K562 (cell line): ENCODE measurements at regions not wholly inside any gene's neighbourhood (a gene's known extent, or its start where the extent isn't known, plus 50 kb on each side); places are given as distances from the start of the nearest gene placed in this dataset.

Experiments
- ATAC-seq: fragments of 200-7000 bp; cut with Tn5 transposase; 3 replicates; pipeline ENCODE4 v1.9.1; 2020; ENCODE audit warnings: moderate library complexity
- BruUV-seq: library from RNA; stranded (reverse); fragments of 400-500 nt; replicated peaks from 2 replicates; lab custom pipeline; 2021; lab: Mats Ljungman, UMichigan
- CTCF ChIA-PET: fragments of 300-600 bp; formaldehyde crosslinking; extraction: SDS; loops from one replicate; lab custom pipeline; 2021; ENCODE audit warnings: low intra/inter-chr PET ratio; lab: Yijun Ruan, JAX
- POLR2A ChIA-PET: fragments of 300-600, 350-650 bp; sonication (Branson Sonifier 250); formaldehyde crosslinking; extraction: SDS; loops from one replicate; lab custom pipeline; 2021; ENCODE audit warnings: antibody characterized with exemption, inconsistent platforms; lab: Yijun Ruan, JAX
- DNase-seq, 4 experiments: peaks; one replicate each; pipeline versions ENCODE4 v3.0.0 to v3.0.0-alpha.2; 2011 to 2018; ENCODE audit warnings: low spot score in 3 of 4, mixed read lengths in 3 of 4; ENCODE audit errors: extremely low read depth in 1 of 4
- FAIRE-seq: peaks from 2 replicates; lab custom pipeline; 2011; peaks lifted over from hg19 to GRCh38; lab: Jason Lieb, UNC
- H2AFZ ChIP-seq: 2 replicates; pipeline ENCODE4 v1.6.0; 2011; ENCODE audit warnings: low read depth, low read length, control low read depth, inconsistent platforms
- H3K27ac ChIP-seq: fragments of 200-600 bp; 3 replicates; pipeline ENCODE4 v1.8.0; 2011; ENCODE audit warnings: low read depth, mild to moderate bottlenecking, control low read depth, inconsistent platforms, low read length, moderate library complexity, mixed read lengths; ENCODE audit errors: extremely low read depth
- H3K27me3 ChIP-seq, 2 experiments: fragments of 300-600 bp in 1 of 2; 2 replicates in 1 of 2; 3 replicates in 1 of 2; pipeline versions ENCODE4 v1.6.0 to v1.8.0; 2011; ENCODE audit warnings: inconsistent platforms in 2 of 2, low read length in 2 of 2, mild to moderate bottlenecking in 1 of 2, mixed read lengths in 1 of 2, moderate library complexity in 1 of 2; ENCODE audit not compliant: control insufficient read depth in 2 of 2, insufficient read depth in 2 of 2
- H3K36me3 ChIP-seq: fragments of 300-600 bp; 3 replicates; pipeline ENCODE4 v1.8.0; 2011; ENCODE audit warnings: mild to moderate bottlenecking, low read length, inconsistent platforms; ENCODE audit not compliant: control insufficient read depth, insufficient read depth
- H3K4me1 ChIP-seq, 2 experiments: fragments of 200-600 bp in 1 of 2; replicated peaks in 1 of 2; 2 replicates in 1 of 2; 3 replicates in 1 of 2; pipeline versions ENCODE4 v1.5.1 to v1.8.0; 2011; ENCODE audit warnings: inconsistent platforms in 2 of 2, low read length in 2 of 2, mild to moderate bottlenecking in 1 of 2, mixed read lengths in 1 of 2, moderate library complexity in 1 of 2; ENCODE audit not compliant: control insufficient read depth in 2 of 2, insufficient read depth in 2 of 2
- H3K4me2 ChIP-seq: 2 replicates; pipeline ENCODE4 v1.6.1; 2011; ENCODE audit warnings: low read length, control low read depth, inconsistent platforms, mixed read lengths; ENCODE audit not compliant: insufficient read depth
- H3K4me3 ChIP-seq: fragments of 200-600 bp; sonication (generic), shearing (Covaris generic); 2 replicates; pipeline ENCODE4 v1.5.1; 2016; ENCODE audit warnings: control low read depth, inconsistent platforms
- H3K79me2 ChIP-seq: fragments of 200-600 bp; 3 replicates; pipeline ENCODE4 v1.8.0; 2011; ENCODE audit warnings: low read length, inconsistent platforms; ENCODE audit not compliant: control insufficient read depth, insufficient read depth
- H3K9ac ChIP-seq, 2 experiments: 2 replicates each; pipeline versions ENCODE4 v1.6.0 to v1.6.1; 2011; ENCODE audit warnings: low read depth in 2 of 2, low read length in 2 of 2, control low read depth in 1 of 2, inconsistent platforms in 1 of 2, mild to moderate bottlenecking in 1 of 2, mixed read lengths in 1 of 2; ENCODE audit not compliant: insufficient read depth in 1 of 2
- H3K9me1 ChIP-seq: one replicate; pipeline ENCODE4 v1.6.0; 2011; ENCODE audit warnings: inconsistent platforms, mild to moderate bottlenecking, low read length, moderate library complexity; ENCODE audit not compliant: control insufficient read depth, insufficient read depth
- H3K9me3 ChIP-seq: replicated peaks from 2 replicates; pipeline ENCODE4 v1.5.1; 2011; ENCODE audit warnings: low read depth, low read length, inconsistent platforms; ENCODE audit not compliant: control insufficient read depth, insufficient read depth
- H4K20me1 ChIP-seq: replicated peaks from 2 replicates; pipeline ENCODE4 v1.6.1; 2011; ENCODE audit warnings: low read length, inconsistent platforms, mixed read lengths; ENCODE audit not compliant: control insufficient read depth, insufficient read depth
- BRD4 ChIP-seq: fragments of 200-600 bp; sonication (generic); IDR thresholded peaks from 2 replicates; pipeline ENCODE4 v1.6.1; 2017; ENCODE audit warnings: inconsistent platforms
- BRF1 ChIP-seq: IDR thresholded peaks from 3 replicates; pipeline ENCODE4 v1.6.1; 2011; ENCODE audit warnings: borderline replicate concordance, mild to moderate bottlenecking; ENCODE audit not compliant: insufficient read length; ENCODE audit errors: extremely low read depth
- DMBX1 ChIP-seq: fragments of 250-450 bp; sonication (Bioruptor Pico); IDR thresholded peaks from 2 replicates; pipeline ENCODE4 v1.8.0; 2022; ENCODE audit warnings: inconsistent platforms, mild to moderate bottlenecking, moderate library complexity, borderline replicate concordance
- FUS ChIP-seq: fragments of 200-400 bp; formaldehyde crosslinking; optimal IDR thresholded peaks from 2 replicates; pipeline ENCODE3; 2017; ENCODE audit warnings: low read depth, low read length
- KAT2B ChIP-seq: IDR thresholded peaks from one replicate; pipeline ENCODE4 v1.6.1; 2012; ENCODE audit warnings: low read depth, mild to moderate bottlenecking, control low read depth, inconsistent platforms, low read length, moderate library complexity
- KLF6 ChIP-seq: fragments of 250-450 bp; sonication (Bioruptor Pico); IDR thresholded peaks from 2 replicates; pipeline ENCODE4 v1.4.0; 2020; ENCODE audit warnings: mild to moderate bottlenecking, moderate library complexity, borderline replicate concordance
- MIER1 ChIP-seq: fragments of 450-650 bp; IDR thresholded peaks from 2 replicates; pipeline ENCODE4 v1.6.1; 2016; ENCODE audit warnings: antibody characterized with exemption, mild to moderate bottlenecking, low read depth
- RNF2 ChIP-seq: sonication (generic); IDR thresholded peaks from 2 replicates; pipeline ENCODE4 v1.6.1; 2016
- U2AF2 ChIP-seq: fragments of 200-400 bp; formaldehyde crosslinking; optimal IDR thresholded peaks from 2 replicates; pipeline ENCODE3; 2017; ENCODE audit warnings: low read depth, mild to moderate bottlenecking, low read length
- ZNF239 ChIP-seq: fragments of 250-450 bp; sonication (Bioruptor Pico); IDR thresholded peaks from 2 replicates; pipeline ENCODE4 v1.4.0; 2020; ENCODE audit warnings: mild to moderate bottlenecking
- ZNF274 ChIP-seq: IDR thresholded peaks from 2 replicates; pipeline ENCODE4 v1.6.1; 2011; ENCODE audit warnings: low read depth, mild to moderate bottlenecking, low read length, moderate library complexity, borderline replicate concordance
- ZNF79 ChIP-seq: fragments of 250-450 bp; sonication (Bioruptor Pico); IDR thresholded peaks from 2 replicates; pipeline ENCODE4 v1.4.0; 2020; ENCODE audit warnings: low read depth, mild to moderate bottlenecking, moderate library complexity
- WGBS: fragments of 100-300 bp; shearing (Covaris generic); methylation state at CpG from one replicate; pipeline ENCODE4 v1.1.6; 2016; ENCODE audit warnings: low coverage, mixed read lengths; ENCODE audit not compliant: insufficient coverage; ENCODE audit errors: missing lambda C conversion rate; 5-methylcytosine and 5-hydroxymethylcytosine counted together
- in situ Hi-C: fragments of 300-500 bp; cut with MboI; formaldehyde crosslinking; loops from 4 replicates; pipeline ENCODE4 v1.15.0; 2018; ENCODE audit warnings: inconsistent platforms, mixed read lengths
- intact Hi-C: fragments of 100-400 bp; cut with micrococcal nuclease; formaldehyde crosslinking; loops from 2 replicates; pipeline ENCODE4 v1.14.2; 2022
- TF ChIP-seq, protein P1 (sequence below): fragments of 450-650 bp; IDR thresholded peaks from one replicate; pipeline ENCODE4 v1.6.1; 2018; ENCODE audit warnings: mild to moderate bottlenecking, moderate library complexity; ENCODE audit not compliant: partially characterized antibody
- TF ChIP-seq, protein P2 (sequence below), 2 experiments: IDR thresholded peaks; 2 replicates each; pipeline ENCODE4 v1.6.1; 2011; ENCODE audit warnings: borderline replicate concordance in 1 of 2, control low read depth in 1 of 2, low read depth in 1 of 2, low read length in 1 of 2, mild to moderate bottlenecking in 1 of 2, mixed read lengths in 1 of 2, moderate library complexity in 1 of 2; ENCODE audit not compliant: insufficient read depth in 1 of 2, insufficient read length in 1 of 2, poor library complexity in 1 of 2, severe bottlenecking in 1 of 2; ENCODE audit errors: extremely low read depth in 1 of 2

DNA sequence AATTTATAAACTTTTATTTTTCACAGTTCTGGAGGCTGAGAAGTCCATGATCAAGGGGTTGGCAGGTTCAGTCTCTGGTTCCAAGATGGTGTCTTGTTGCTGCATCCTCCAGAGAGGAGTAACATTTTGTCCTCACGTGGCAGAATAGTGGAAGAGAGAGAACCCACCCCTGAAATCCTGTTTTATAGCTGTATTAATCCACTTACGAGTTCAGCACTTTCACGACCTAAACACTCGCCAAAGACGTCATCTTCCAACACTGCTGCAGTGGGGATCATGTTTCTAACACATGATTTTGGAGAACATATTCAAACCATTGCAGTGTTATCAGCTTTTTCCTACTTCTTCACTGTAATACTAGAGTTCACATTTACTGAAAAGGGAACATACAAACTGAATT, 233.0 kb upstream of the ATP10B start:
- no peaks in the 10 kb centered on the region for H3K4me1 ChIP-seq
- ATAC-seq (no peak), FAIRE-seq (no peak), DNase-seq (no peak)
- no peak overlapping the region for H2AFZ ChIP-seq
- no TSS peak for BruUV-seq
- H3K4me2 ChIP-seq: no peak overlapping the region
- 0 out of 2 replicates have a peak, but pooled peaks cover 2% of the 10 kb centered on the region for H3K9me3 ChIP-seq
- 0% methylated on average over 5 of the region's 5 CpGs for WGBS
- no peaks in the 10 kb centered on the region for H3K36me3 ChIP-seq
- no peak overlapping the region for H3K27ac ChIP-seq
- intact Hi-C loops: no loop called here
- no peak for TF ChIP-seq KLF6
- TF ChIP-seq KAT2B: no peak
- TF ChIP-seq, protein P1, sequence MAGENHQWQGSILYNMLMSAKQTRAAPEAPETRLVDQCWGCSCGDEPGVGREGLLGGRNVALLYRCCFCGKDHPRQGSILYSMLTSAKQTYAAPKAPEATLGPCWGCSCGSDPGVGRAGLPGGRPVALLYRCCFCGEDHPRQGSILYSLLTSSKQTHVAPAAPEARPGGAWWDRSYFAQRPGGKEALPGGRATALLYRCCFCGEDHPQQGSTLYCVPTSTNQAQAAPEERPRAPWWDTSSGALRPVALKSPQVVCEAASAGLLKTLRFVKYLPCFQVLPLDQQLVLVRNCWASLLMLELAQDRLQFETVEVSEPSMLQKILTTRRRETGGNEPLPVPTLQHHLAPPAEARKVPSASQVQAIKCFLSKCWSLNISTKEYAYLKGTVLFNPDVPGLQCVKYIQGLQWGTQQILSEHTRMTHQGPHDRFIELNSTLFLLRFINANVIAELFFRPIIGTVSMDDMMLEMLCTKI: no peak
- TF ChIP-seq RNF2: no peak
- no peak for TF ChIP-seq DMBX1
- TF ChIP-seq, protein P2, sequence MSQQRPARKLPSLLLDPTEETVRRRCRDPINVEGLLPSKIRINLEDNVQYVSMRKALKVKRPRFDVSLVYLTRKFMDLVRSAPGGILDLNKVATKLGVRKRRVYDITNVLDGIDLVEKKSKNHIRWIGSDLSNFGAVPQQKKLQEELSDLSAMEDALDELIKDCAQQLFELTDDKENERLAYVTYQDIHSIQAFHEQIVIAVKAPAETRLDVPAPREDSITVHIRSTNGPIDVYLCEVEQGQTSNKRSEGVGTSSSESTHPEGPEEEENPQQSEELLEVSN (IDR thresholded peaks at IDR 0.05; ENCODE audit: borderline replicate concordance in 1 of 2, extremely low read depth in 1 of 2, insufficient read depth in 1 of 2, insufficient read length in 1 of 2, low read depth in 1 of 2, low read length in 1 of 2, poor library complexity in 1 of 2, severe bottlenecking in 1 of 2): no peak
- no peak for TF ChIP-seq BRD4
- no peak for TF ChIP-seq BRF1
- no peak for TF ChIP-seq FUS
- TF ChIP-seq ZNF274: no peak
- no peak for TF ChIP-seq MIER1
- no peak for TF ChIP-seq U2AF2
- TF ChIP-seq ZNF239 (CRISPR knock-in tag): no peak
- no peak for TF ChIP-seq ZNF79
- no peaks in the 10 kb centered on the region for H4K20me1 ChIP-seq
- no peak overlapping the region for H3K9ac ChIP-seq
- H3K9me1 ChIP-seq: no peaks in the 10 kb centered on the region
- no peaks in the 10 kb centered on the region for H3K79me2 ChIP-seq
- ChIA-PET CTCF (no interaction called here), POLR2A (no interaction called here)
- no peaks in the 10 kb centered on the region for H3K27me3 ChIP-seq
- no peak overlapping the region for H3K4me3 ChIP-seq
- in situ Hi-C loops: no loop called here
